Caco-2 (cell line): ENCODE measurements at regions not wholly inside any gene's neighbourhood (a gene's known extent, or its start where the extent isn't known, plus 50 kb on each side); places are given as distances from the start of the nearest gene placed in this dataset.

Experiments used
- BruUV-seq: library from RNA; stranded (reverse); fragments of 400-500 nt; replicated peaks from 2 replicates; lab custom pipeline; 2021; lab: Mats Ljungman, UMichigan
- CTCF ChIA-PET: fragments of 300-600 bp; sonication (Branson Sonifier 250); formaldehyde crosslinking; loops from one replicate; lab custom pipeline; 2022; ENCODE audit warnings: antibody characterized with exemption; lab: Charles Lee
- POLR2A ChIA-PET: fragments of 300-600 bp; sonication (Branson Sonifier 250); formaldehyde crosslinking; loops from one replicate; lab custom pipeline; 2022; ENCODE audit warnings: antibody characterized with exemption; lab: Charles Lee
- DNase-seq, 2 experiments: peaks; one replicate each; pipeline versions ENCODE4 v3.0.0 to v3.0.0-alpha.2; 2020 to 2022
- H3K27me3 ChIP-seq: replicated peaks from 2 replicates; pipeline ENCODE4 v1.6.0; 2011; ENCODE audit warnings: low read length; ENCODE audit not compliant: control insufficient read depth, insufficient read depth
- H3K36me3 ChIP-seq: 2 replicates; pipeline ENCODE4 v1.5.1; 2011; ENCODE audit warnings: low read length; ENCODE audit not compliant: control insufficient read depth, insufficient read depth
- H3K4me1 ChIP-seq: fragments of 250-450 bp; sonication (Bioruptor Pico); 2 replicates; pipeline ENCODE4 v1.5.1; 2020; ENCODE audit warnings: mild to moderate bottlenecking
- H3K4me3 ChIP-seq: 2 replicates; pipeline ENCODE4 v1.5.1; 2011; ENCODE audit warnings: low read depth, mild to moderate bottlenecking, control low read depth, low read length
- H3K9me3 ChIP-seq: fragments of 250-450 bp; sonication (Bioruptor Pico); 2 replicates; pipeline ENCODE4 v1.5.1; 2020; ENCODE audit warnings: mild to moderate bottlenecking, moderate library complexity
- H3K27ac Mint-ChIP-seq: one replicate; pipeline ENCODE4 v1.8.0; 2022; ENCODE audit warnings: mixed read lengths; ENCODE audit not compliant: unreplicated experiment
- H3K27me3 Mint-ChIP-seq: one replicate; pipeline ENCODE4 v1.8.0; 2022; ENCODE audit warnings: mixed read lengths; ENCODE audit not compliant: insufficient read depth, unreplicated experiment
- H3K36me3 Mint-ChIP-seq: one replicate; pipeline ENCODE4 v1.8.0; 2022; ENCODE audit warnings: mild to moderate bottlenecking, mixed read lengths; ENCODE audit not compliant: insufficient read depth, unreplicated experiment
- H3K4me1 Mint-ChIP-seq: one replicate; pipeline ENCODE4 v1.8.0; 2022; ENCODE audit warnings: low read depth, mixed read lengths; ENCODE audit not compliant: unreplicated experiment
- H3K4me3 Mint-ChIP-seq: one replicate; pipeline ENCODE4 v1.8.0; 2022; ENCODE audit warnings: mild to moderate bottlenecking, moderate library complexity, mixed read lengths; ENCODE audit not compliant: unreplicated experiment
- H3K9me3 Mint-ChIP-seq: one replicate; pipeline ENCODE4 v1.8.0; 2022; ENCODE audit warnings: mixed read lengths; ENCODE audit not compliant: unreplicated experiment
- CTCF ChIP-seq, 2 experiments: fragments of 200-600 bp in 1 of 2; IDR thresholded peaks; 1 replicate in 1 of 2; 2 replicates in 1 of 2; pipeline versions ENCODE4 v1.5.1 to v1.8.0; 2011 to 2022; ENCODE audit warnings: antibody characterized with exemption in 1 of 2, control low read depth in 1 of 2, inconsistent platforms in 1 of 2, low read depth in 1 of 2, low read length in 1 of 2, mild to moderate bottlenecking in 1 of 2, moderate library complexity in 1 of 2; ENCODE audit not compliant: insufficient read depth in 1 of 2, severe bottlenecking in 1 of 2, unreplicated experiment in 1 of 2
- intact Hi-C: fragments of 100-400 bp; cut with micrococcal nuclease; formaldehyde crosslinking; loops from one replicate; pipeline ENCODE4 v1.10.0; 2022; ENCODE audit not compliant: unreplicated experiment

GRCh38 chr7:67843615-67844014 is 847.0 kb downstream of the TYW1 start:
- H3K4me1 Mint-ChIP-seq, result no peaks in the 10 kb centered on the region
- intact Hi-C loops, result no loop called here
- H3K9me3 Mint-ChIP-seq, result peaks cover 7% of the 10 kb centered on the region
- no peaks in the 10 kb centered on the region for H3K27me3 Mint-ChIP-seq
- Histone ChIP-seq H3K4me1 (no peaks in the 10 kb centered on the region), H3K36me3 (no peaks in the 10 kb centered on the region), H3K27me3 (no peaks in the 10 kb centered on the region), H3K9me3 (0 out of 2 replicates have a peak, but pooled peaks cover 6% of the 10 kb centered on the region), H3K4me3 (no peak overlapping the region)
- no peak for TF ChIP-seq CTCF (IDR thresholded peaks at IDR 0.05; ENCODE audit: insufficient read depth in 1 of 2, low read depth in 1 of 2, low read length in 1 of 2, severe bottlenecking in 1 of 2, unreplicated experiment in 1 of 2)
- no peaks in the 10 kb centered on the region for H3K36me3 Mint-ChIP-seq
- CTCF ChIA-PET, result no interaction called here
- POLR2A ChIA-PET, result no interaction called here
- BruUV-seq, result no TSS peak
- H3K4me3 Mint-ChIP-seq, result no peak overlapping the region
- DNase-seq, result no peak
- no peak overlapping the region for H3K27ac Mint-ChIP-seq

DNA sequence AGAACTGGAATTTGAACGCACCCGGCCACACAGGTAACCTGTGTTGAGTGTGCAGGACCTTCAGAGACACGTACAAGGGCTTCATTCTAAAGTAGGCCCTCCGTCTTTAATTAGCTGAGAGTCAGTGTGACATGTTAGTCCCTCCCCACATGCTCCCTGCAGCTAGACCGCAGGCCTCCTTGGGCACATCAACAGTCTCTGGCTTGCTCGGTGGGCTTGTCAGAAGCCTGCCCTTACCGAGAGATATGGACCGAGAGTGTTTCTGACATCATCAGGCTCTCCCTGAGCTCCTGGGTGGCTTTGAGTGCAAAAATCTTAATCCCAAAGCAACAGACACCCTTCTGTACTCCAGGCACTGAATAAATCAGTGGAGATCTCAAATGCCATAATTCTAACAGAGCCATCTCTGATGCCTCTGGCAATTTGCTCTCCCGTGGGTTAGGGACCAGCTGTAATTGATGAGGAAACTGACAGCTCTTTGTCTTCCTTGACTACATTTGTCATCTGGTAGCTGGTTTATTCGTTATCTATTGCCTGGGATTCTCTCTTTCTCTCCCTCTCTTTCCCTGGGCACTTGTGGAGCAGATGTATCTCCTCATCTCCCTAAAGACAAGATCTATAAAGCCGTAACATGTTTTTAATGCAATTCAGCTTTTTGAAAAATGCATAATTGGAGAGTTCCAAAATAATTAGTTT is 850.6 kb downstream of the TYW1 start:
- H3K9me3 Mint-ChIP-seq, result peaks cover 3% of the 10 kb centered on the region
- H3K4me1 Mint-ChIP-seq, result no peaks in the 10 kb centered on the region
- DNase-seq, result no peak
- no peaks in the 10 kb centered on the region for H3K27me3 ChIP-seq
- ChIA-PET POLR2A (no interaction called here), CTCF (no interaction called here)
- no peaks in the 10 kb centered on the region for H3K27me3 Mint-ChIP-seq
- H3K36me3 Mint-ChIP-seq, result no peaks in the 10 kb centered on the region
- H3K4me3 ChIP-seq, result no peak overlapping the region
- H3K4me1 ChIP-seq, result no peaks in the 10 kb centered on the region
- no peak overlapping the region for H3K27ac Mint-ChIP-seq
- no peaks in the 10 kb centered on the region for H3K36me3 ChIP-seq
- BruUV-seq, result no TSS peak
- H3K4me3 Mint-ChIP-seq, result no peak overlapping the region
- no peak for TF ChIP-seq CTCF (IDR thresholded peaks at IDR 0.05; ENCODE audit: insufficient read depth in 1 of 2, low read depth in 1 of 2, low read length in 1 of 2, severe bottlenecking in 1 of 2, unreplicated experiment in 1 of 2)
- intact Hi-C loops, result no loop called here
- H3K9me3 ChIP-seq, result peaks cover 9% of the 10 kb centered on the region

DNA sequence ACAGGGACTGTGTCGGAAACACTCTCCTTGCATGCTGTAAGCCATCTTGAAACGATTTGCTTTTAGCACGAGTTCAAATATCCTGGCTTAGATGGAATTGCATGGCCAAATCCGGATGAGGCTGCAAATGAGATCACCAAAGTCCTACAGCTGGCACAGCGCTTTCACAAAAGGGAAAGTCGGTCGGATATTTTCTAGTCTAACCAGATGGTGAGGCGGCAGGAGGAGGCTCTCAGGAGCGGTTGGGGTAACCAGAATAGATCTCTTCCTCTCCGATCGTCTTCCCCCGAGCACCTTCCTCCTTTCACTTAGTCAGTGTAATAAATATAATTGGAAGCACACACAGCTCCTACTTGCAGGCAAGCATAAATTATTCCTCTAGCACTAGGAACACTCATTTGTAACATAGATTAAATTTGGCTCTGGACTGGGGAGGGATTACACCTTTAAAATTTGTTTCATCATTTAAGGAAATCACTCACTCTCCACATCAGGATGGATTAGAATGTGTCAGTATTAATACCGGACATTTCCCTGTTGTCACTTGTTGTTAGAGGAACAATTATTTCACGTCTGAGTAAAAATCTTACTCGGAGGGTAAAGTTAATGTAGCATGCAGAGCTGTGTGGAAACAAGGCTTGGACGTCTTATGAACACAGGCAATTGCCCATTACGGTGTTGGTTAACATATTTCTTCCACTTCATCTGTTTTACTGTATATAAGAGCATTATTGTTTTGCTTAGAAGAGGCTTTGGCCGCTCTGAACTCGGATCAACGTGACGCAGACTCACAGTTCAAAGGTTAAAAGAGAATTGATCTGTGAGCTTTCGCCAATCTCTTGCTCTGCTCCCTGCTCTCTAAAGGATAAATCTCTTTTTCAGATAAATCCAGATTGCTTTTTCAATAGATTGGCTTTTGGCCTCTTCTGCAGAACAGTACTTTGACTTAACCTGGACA is 857.9 kb downstream of the TYW1 start:
- Histone ChIP-seq H3K4me1 (no peaks in the 10 kb centered on the region), H3K9me3 (peaks cover 9% of the 10 kb centered on the region), H3K27me3 (no peaks in the 10 kb centered on the region), H3K4me3 (no peak overlapping the region), H3K36me3 (no peaks in the 10 kb centered on the region)
- H3K36me3 Mint-ChIP-seq, result no peaks in the 10 kb centered on the region
- ChIA-PET CTCF (no interaction called here), POLR2A (no interaction called here)
- H3K9me3 Mint-ChIP-seq, result no peaks in the 10 kb centered on the region
- no TSS peak for BruUV-seq
- H3K27ac Mint-ChIP-seq, result no peak overlapping the region
- intact Hi-C loops, result no loop called here
- peaks cover 3% of the 10 kb centered on the region for H3K27me3 Mint-ChIP-seq
- no peak overlapping the region for H3K4me3 Mint-ChIP-seq
- no peak for TF ChIP-seq CTCF (IDR thresholded peaks at IDR 0.05; ENCODE audit: insufficient read depth in 1 of 2, low read depth in 1 of 2, low read length in 1 of 2, severe bottlenecking in 1 of 2, unreplicated experiment in 1 of 2)
- DNase-seq, result no peak
- H3K4me1 Mint-ChIP-seq, result no peaks in the 10 kb centered on the region
